H1 (cell line): ENCODE measurements at regions not wholly inside any gene's neighbourhood (a gene's known extent, or its start where the extent isn't known, plus 50 kb on each side); places are given as distances from the start of the nearest gene placed in this dataset.

Experiments
- CHD7 ChIP-seq: fragments of 300-600 bp; sonication (generic); IDR thresholded peaks from 2 replicates; pipeline ENCODE4 v1.7.1; 2012; ENCODE audit warnings: low read length, moderate library complexity, mild to moderate bottlenecking, inconsistent platforms; ENCODE audit not compliant: insufficient replicate concordance

GRCh38 chr1:191176131-191176530 is 698.5 kb upstream of the BRINP3 start (continued):
- TF ChIP-seq CHD7 = no peak
